Upper lobe of right lung (tissue), 1 donor: ENCODE measurements at regions not wholly inside any gene's neighbourhood (a gene's known extent, or its start where the extent isn't known, plus 50 kb on each side); places are given as distances from the start of the nearest gene placed in this dataset.

Source experiments
- ATAC-seq: fragments of 200-7000 bp; cut with Tn5 transposase; one replicate; pipeline ENCODE4 v1.9.1; 2020; ENCODE audit warnings: mild to moderate bottlenecking, moderate library complexity
- DNase-seq: peaks from one replicate; pipeline ENCODE4 v3.0.0-alpha.2; 2020
- H3K27ac ChIP-seq: fragments of 200-600 bp; one replicate; pipeline ENCODE4 v1.8.0; 2022
- H3K27me3 ChIP-seq: fragments of 200-600 bp; one replicate; pipeline ENCODE4 v1.8.0; 2022; ENCODE audit warnings: mild to moderate bottlenecking
- H3K36me3 ChIP-seq: fragments of 200-600 bp; one replicate; pipeline ENCODE4 v1.8.0; 2022
- H3K4me1 ChIP-seq: fragments of 200-600 bp; one replicate; pipeline ENCODE4 v1.8.0; 2022
- H3K4me3 ChIP-seq: fragments of 200-600 bp; one replicate; pipeline ENCODE4 v1.8.0; 2022; ENCODE audit warnings: mild to moderate bottlenecking
- H3K9me3 ChIP-seq: fragments of 200-600 bp; one replicate; pipeline ENCODE4 v1.8.0; 2022
- CTCF ChIP-seq: fragments of 200-600 bp; IDR thresholded peaks from one replicate; pipeline ENCODE4 v1.8.0; 2022; ENCODE audit warnings: antibody characterized with exemption
- intact Hi-C: fragments of 100-400 bp; cut with DNase I; formaldehyde crosslinking; loops from one replicate; pipeline ENCODE4 v1.11.0; 2022
- donor health status: DM: no; HTN: yes; CAD: no; lungs with severe emphysema.

- intact Hi-C loops, result no loop called here
- H3K4me1 ChIP-seq, result no peaks in the 10 kb centered on the region
Measured at GRCh38 chr3:83393276-83393675, 1565.5 kb upstream of the CADM2 start.

GRCh38 chr3:83403927-83404326 is 1554.9 kb upstream of the CADM2 start:
- no peaks in the 10 kb centered on the region for H3K27me3 ChIP-seq
- no peak for DNase-seq
- ATAC-seq, result peak; percentile 48
- no peaks in the 10 kb centered on the region for H3K36me3 ChIP-seq
- intact Hi-C loops, result no loop called here
- no peaks in the 10 kb centered on the region for H3K9me3 ChIP-seq
- H3K4me1 ChIP-seq, result no peaks in the 10 kb centered on the region
- no peak for TF ChIP-seq CTCF
- H3K4me3 ChIP-seq, result no peak overlapping the region
- no peak overlapping the region for H3K27ac ChIP-seq

More at GRCh38 chr3:83393276-83393675, 1565.5 kb upstream of the CADM2 start:
- no peak for DNase-seq
- TF ChIP-seq CTCF, result no peak
- H3K4me3 ChIP-seq, result no peak overlapping the region
- no peak overlapping the region for H3K27ac ChIP-seq
- H3K9me3 ChIP-seq, result no peaks in the 10 kb centered on the region
- H3K36me3 ChIP-seq, result no peaks in the 10 kb centered on the region
- ATAC-seq, result peak; percentile 24
- no peaks in the 10 kb centered on the region for H3K27me3 ChIP-seq

- Histone ChIP-seq H3K27ac (no peak overlapping the region), H3K4me3 (no peak overlapping the region), H3K4me1 (no peaks in the 10 kb centered on the region), H3K9me3 (no peaks in the 10 kb centered on the region), H3K27me3 (no peaks in the 10 kb centered on the region), H3K36me3 (no peaks in the 10 kb centered on the region)
- DNase-seq, result no peak
- ATAC-seq, result no peak
- intact Hi-C loops, result no loop called here
- no peak for TF ChIP-seq CTCF
Measured at GRCh38 chr3:83426300-83426699, 1532.5 kb upstream of the CADM2 start.

- no peak for ATAC-seq
- intact Hi-C loops, result no loop called here
- no peak overlapping the region for H3K4me3 ChIP-seq
- H3K36me3 ChIP-seq, result no peaks in the 10 kb centered on the region
- no peak for DNase-seq
- no peaks in the 10 kb centered on the region for H3K4me1 ChIP-seq
- H3K9me3 ChIP-seq, result no peaks in the 10 kb centered on the region
- no peak for TF ChIP-seq CTCF
- no peaks in the 10 kb centered on the region for H3K27me3 ChIP-seq
- no peak overlapping the region for H3K27ac ChIP-seq
Measured at GRCh38 chr3:83434880-83435587, 1523.8 kb upstream of the CADM2 start.

GRCh38 chr3:83438188-83438587 is 1520.6 kb upstream of the CADM2 start:
- H3K9me3 ChIP-seq, result peaks cover 2% of the 10 kb centered on the region
- TF ChIP-seq CTCF, result no peak
- H3K27me3 ChIP-seq, result no peaks in the 10 kb centered on the region
- H3K4me3 ChIP-seq, result no peak overlapping the region
- H3K27ac ChIP-seq, result no peak overlapping the region
- no peaks in the 10 kb centered on the region for H3K4me1 ChIP-seq
- no peak for DNase-seq
- no peak for ATAC-seq
- intact Hi-C loops, result no loop called here
- H3K36me3 ChIP-seq, result no peaks in the 10 kb centered on the region

- ATAC-seq, result no peak
- H3K4me1 ChIP-seq, result no peaks in the 10 kb centered on the region
- no peaks in the 10 kb centered on the region for H3K36me3 ChIP-seq
- H3K9me3 ChIP-seq, result no peaks in the 10 kb centered on the region
- no peak overlapping the region for H3K27ac ChIP-seq
- DNase-seq, result no peak
- intact Hi-C loops, result no loop called here
- no peak overlapping the region for H3K4me3 ChIP-seq
- no peaks in the 10 kb centered on the region for H3K27me3 ChIP-seq
- no peak for TF ChIP-seq CTCF
Measured at GRCh38 chr3:83453056-83453455, 1505.7 kb upstream of the CADM2 start.
